Hepatocyte (in vitro differentiated cells): ENCODE measurements at regions not wholly inside any gene's neighbourhood (a gene's known extent, or its start where the extent isn't known, plus 50 kb on each side); places are given as distances from the start of the nearest gene placed in this dataset.

Source experiments
- EZH2 ChIP-seq: fragments of 200-600 bp; sonication (generic); IDR thresholded peaks from 2 replicates; pipeline ENCODE4 v1.6.1; 2016; ENCODE audit warnings: antibody characterized with exemption, mild to moderate bottlenecking, borderline replicate concordance
- EZH2phosphoT487 ChIP-seq: fragments of 200-600 bp; sonication (generic); IDR thresholded peaks from one replicate; pipeline ENCODE4 v1.6.1; 2018; ENCODE audit warnings: antibody characterized with exemption, mild to moderate bottlenecking, low read depth, moderate library complexity; ENCODE audit not compliant: unreplicated experiment, severe bottlenecking
- TF ChIP-seq, protein P1 (sequence below): fragments of 200-600 bp; sonication (generic); IDR thresholded peaks from 2 replicates; pipeline ENCODE4 v1.5.1; 2016; ENCODE audit warnings: antibody characterized with exemption, mild to moderate bottlenecking; ENCODE audit not compliant: poor library complexity

DNA sequence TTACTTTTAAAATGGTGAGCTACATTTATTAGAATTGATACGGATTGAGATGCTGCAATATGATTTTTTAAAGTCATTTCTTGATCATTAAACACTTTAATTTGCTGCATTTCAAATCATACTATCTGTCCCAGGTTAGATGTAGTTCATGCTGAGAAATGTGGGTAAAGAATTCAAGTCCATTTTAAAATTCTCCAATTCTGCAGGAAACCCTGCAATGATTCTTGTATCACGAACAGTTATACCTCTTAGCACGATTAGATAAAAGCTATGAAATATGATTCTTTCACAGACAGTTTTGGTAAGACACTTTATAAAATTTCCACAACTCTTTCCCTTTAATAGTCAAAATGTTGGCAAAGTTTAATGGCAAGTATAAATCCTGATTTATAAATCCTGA lies 693.4 kb downstream of the ADGRL2 start:
- TF ChIP-seq, protein P1, sequence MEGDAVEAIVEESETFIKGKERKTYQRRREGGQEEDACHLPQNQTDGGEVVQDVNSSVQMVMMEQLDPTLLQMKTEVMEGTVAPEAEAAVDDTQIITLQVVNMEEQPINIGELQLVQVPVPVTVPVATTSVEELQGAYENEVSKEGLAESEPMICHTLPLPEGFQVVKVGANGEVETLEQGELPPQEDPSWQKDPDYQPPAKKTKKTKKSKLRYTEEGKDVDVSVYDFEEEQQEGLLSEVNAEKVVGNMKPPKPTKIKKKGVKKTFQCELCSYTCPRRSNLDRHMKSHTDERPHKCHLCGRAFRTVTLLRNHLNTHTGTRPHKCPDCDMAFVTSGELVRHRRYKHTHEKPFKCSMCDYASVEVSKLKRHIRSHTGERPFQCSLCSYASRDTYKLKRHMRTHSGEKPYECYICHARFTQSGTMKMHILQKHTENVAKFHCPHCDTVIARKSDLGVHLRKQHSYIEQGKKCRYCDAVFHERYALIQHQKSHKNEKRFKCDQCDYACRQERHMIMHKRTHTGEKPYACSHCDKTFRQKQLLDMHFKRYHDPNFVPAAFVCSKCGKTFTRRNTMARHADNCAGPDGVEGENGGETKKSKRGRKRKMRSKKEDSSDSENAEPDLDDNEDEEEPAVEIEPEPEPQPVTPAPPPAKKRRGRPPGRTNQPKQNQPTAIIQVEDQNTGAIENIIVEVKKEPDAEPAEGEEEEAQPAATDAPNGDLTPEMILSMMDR: no peak
- TF ChIP-seq EZH2 (no peak), EZH2phosphoT487 (no peak)
